ENCODE measurements at regions not wholly inside any gene's neighbourhood (a gene's known extent, or its start where the extent isn't known, plus 50 kb on each side); places are given as distances from the start of the nearest gene placed in this dataset.
"Not testable (repeated sequence)": the region's sequence is repeated elsewhere in the genome, so short reads cannot be mapped to it uniquely, and the experiment has no call there.

GRCh38 chr20:40274912-40275533 is 414.0 kb downstream of the MAFB start:
- H3K4me1 Mint-ChIP-seq (ENCODE audit: low read depth, unreplicated experiment) = no peaks in the 10 kb centered on the region
- no peak for DNase-seq
- peaks cover 6% of the 10 kb centered on the region for H3K27me3 Mint-ChIP-seq (ENCODE audit: unreplicated experiment)
- H3K4me3 Mint-ChIP-seq (ENCODE audit: unreplicated experiment) = no peak overlapping the region
- no peak overlapping the region for H3K27ac Mint-ChIP-seq (ENCODE audit: unreplicated experiment)
- no peak for TF ChIP-seq CTCF (IDR thresholded peaks at IDR 0.05; ENCODE audit: partially characterized antibody, unreplicated experiment)
- no peaks in the 10 kb centered on the region for H3K36me3 Mint-ChIP-seq (ENCODE audit: unreplicated experiment)
- no peaks in the 10 kb centered on the region for H3K9me3 Mint-ChIP-seq (ENCODE audit: unreplicated experiment)

- peaks cover 12% of the 10 kb centered on the region for H3K27me3 Mint-ChIP-seq (ENCODE audit: unreplicated experiment)
- not testable (repeated sequence) for DNase-seq; H3K27ac Mint-ChIP-seq (ENCODE audit: unreplicated experiment); H3K36me3 Mint-ChIP-seq (ENCODE audit: unreplicated experiment); H3K4me1 Mint-ChIP-seq (ENCODE audit: low read depth, unreplicated experiment); H3K9me3 Mint-ChIP-seq (ENCODE audit: unreplicated experiment); H3K4me3 Mint-ChIP-seq (ENCODE audit: unreplicated experiment)
These were observed 419.8 kb downstream of the MAFB start for GRCh38 chr20:40269274-40269673.

- H3K27ac Mint-ChIP-seq (ENCODE audit: unreplicated experiment) = no peak overlapping the region
- peaks cover 12% of the 10 kb centered on the region for H3K27me3 Mint-ChIP-seq (ENCODE audit: unreplicated experiment)
- DNase-seq = no peak
- peaks cover 1% of the 10 kb centered on the region for H3K9me3 Mint-ChIP-seq (ENCODE audit: unreplicated experiment)
- H3K4me3 Mint-ChIP-seq (ENCODE audit: unreplicated experiment) = no peak overlapping the region
- TF ChIP-seq CTCF (IDR thresholded peaks at IDR 0.05; ENCODE audit: partially characterized antibody, unreplicated experiment) = no peak
- no peaks in the 10 kb centered on the region for H3K36me3 Mint-ChIP-seq (ENCODE audit: unreplicated experiment)
- H3K4me1 Mint-ChIP-seq (ENCODE audit: low read depth, unreplicated experiment) = no peaks in the 10 kb centered on the region
These were observed 420.5 kb downstream of the MAFB start for GRCh38 chr20:40268321-40269075.

- Mint-ChIP-seq H3K9me3 (ENCODE audit: unreplicated experiment) (peaks cover 1% of the 10 kb centered on the region), H3K4me1 (ENCODE audit: low read depth, unreplicated experiment) (no peaks in the 10 kb centered on the region), H3K36me3 (ENCODE audit: unreplicated experiment) (no peaks in the 10 kb centered on the region), H3K4me3 (ENCODE audit: unreplicated experiment) (no peak overlapping the region), H3K27me3 (ENCODE audit: unreplicated experiment) (peaks cover 13% of the 10 kb centered on the region), H3K27ac (ENCODE audit: unreplicated experiment) (no peak overlapping the region)
- TF ChIP-seq CTCF (IDR thresholded peaks at IDR 0.05; ENCODE audit: partially characterized antibody, unreplicated experiment) = peak; percentile 40
- peak; percentile 31 for DNase-seq
These were observed 423.1 kb downstream of the MAFB start for GRCh38 chr20:40265825-40266533.

- H3K4me3 Mint-ChIP-seq (ENCODE audit: unreplicated experiment) = no peak overlapping the region
- no peak for DNase-seq
- no peaks in the 10 kb centered on the region for H3K9me3 Mint-ChIP-seq (ENCODE audit: unreplicated experiment)
- no peaks in the 10 kb centered on the region for H3K4me1 Mint-ChIP-seq (ENCODE audit: low read depth, unreplicated experiment)
- no peaks in the 10 kb centered on the region for H3K36me3 Mint-ChIP-seq (ENCODE audit: unreplicated experiment)
- peaks cover 2% of the 10 kb centered on the region for H3K27me3 Mint-ChIP-seq (ENCODE audit: unreplicated experiment)
- H3K27ac Mint-ChIP-seq (ENCODE audit: unreplicated experiment) = no peak overlapping the region
- no peak for TF ChIP-seq CTCF (IDR thresholded peaks at IDR 0.05; ENCODE audit: partially characterized antibody, unreplicated experiment)
These were observed 426.8 kb downstream of the MAFB start for GRCh38 chr20:40262219-40262618.

All from glutamatergic neuron (in vitro differentiated cells).